ENCODE measurements at regions not wholly inside any gene's neighbourhood (a gene's known extent, or its start where the extent isn't known, plus 50 kb on each side); places are given as distances from the start of the nearest gene placed in this dataset.

DNA sequence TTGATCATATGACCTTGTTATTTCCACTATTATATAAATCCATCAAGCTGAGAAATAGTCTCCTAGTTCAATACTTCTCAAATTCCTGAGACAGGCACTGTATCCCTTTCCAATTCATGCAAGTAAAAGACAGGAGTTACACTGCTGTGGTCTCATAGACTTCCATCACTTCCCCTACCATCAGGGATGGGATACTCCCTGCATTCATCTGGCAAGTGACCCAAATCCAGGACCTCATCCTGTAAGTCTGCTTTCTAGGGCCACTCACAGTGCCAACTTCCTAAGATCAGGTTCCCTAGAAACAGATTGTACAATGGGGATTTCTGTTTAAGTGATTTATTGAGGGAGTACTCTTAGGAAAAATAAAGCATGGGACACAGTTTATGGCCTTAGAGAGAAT, 424.0 kb upstream of the CDH7 start:
- no peak for TF ChIP-seq CTCF (IDR thresholded peaks at IDR 0.05)
- TF ChIP-seq POLR2A (IDR thresholded peaks at IDR 0.05), result no peak

Measured in body of pancreas (tissue), 4 donors.